HUDEP-2 (cell line): ENCODE measurements at regions not wholly inside any gene's neighbourhood (a gene's known extent, or its start where the extent isn't known, plus 50 kb on each side); places are given as distances from the start of the nearest gene placed in this dataset.

Source experiments
- DNase-seq, 76 experiments: peaks; one replicate each; lab custom pipeline; 2025; ENCODE audit not compliant: unreplicated experiment in 76 of 76; lab: John Stamatoyannopoulos, UW

DNA sequence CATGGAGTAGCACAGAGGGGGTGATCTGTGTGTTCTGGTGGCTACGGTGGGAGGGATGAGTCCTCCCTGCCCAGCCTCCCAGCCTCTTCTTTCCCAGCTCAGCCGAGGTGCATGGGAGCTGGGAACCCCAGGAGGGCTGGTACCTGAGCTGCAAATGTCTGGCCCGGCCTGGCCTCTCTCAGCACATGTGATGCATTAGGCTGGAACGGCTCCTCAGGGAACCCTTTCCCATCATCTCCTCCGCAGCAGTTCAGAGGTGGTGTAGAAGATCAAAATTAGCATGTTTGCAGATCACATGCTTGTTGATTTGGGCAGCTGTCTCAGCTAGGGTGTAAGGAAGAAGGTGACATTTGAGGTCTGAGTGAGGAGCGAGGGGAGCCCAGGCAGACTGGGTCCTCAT, 126.6 kb downstream of the EMX2 start:
- no peak for DNase-seq

- DNase-seq = no peak
These were observed 127.8 kb downstream of the EMX2 start for GRCh38 chr10:117670116-117670904.

GRCh38 chr10:117673230-117674010, 130.9 kb downstream of the EMX2 start:
- DNase-seq = no peak

GRCh38 chr10:117674201-117674600, 131.7 kb downstream of the EMX2 start:
- DNase-seq = no peak

- DNase-seq = no peak
These were observed 132.1 kb downstream of the EMX2 start for GRCh38 chr10:117674646-117675045.

GRCh38 chr10:117675514-117676055, 133.0 kb downstream of the EMX2 start:
- no peak for DNase-seq

DNA sequence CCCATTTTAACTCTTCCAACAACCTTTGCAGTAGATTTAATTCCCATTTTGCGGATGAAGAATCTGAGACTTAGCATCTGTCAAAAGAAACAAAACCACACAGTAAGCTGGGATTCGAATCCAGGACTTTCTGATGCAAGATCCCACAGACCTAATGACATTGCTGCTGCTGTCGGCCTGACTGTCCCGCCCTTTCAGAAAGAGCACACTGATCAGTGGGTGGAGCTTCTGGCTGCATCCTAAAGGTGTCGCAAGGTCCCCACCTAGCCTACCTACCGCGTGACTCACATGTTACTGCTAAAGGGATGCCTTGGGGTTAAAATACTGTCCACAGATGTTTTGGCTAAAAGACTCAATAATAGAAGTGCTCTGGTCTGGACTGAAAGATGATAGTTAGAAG, 134.7 kb downstream of the EMX2 start:
- DNase-seq = no peak

DNA sequence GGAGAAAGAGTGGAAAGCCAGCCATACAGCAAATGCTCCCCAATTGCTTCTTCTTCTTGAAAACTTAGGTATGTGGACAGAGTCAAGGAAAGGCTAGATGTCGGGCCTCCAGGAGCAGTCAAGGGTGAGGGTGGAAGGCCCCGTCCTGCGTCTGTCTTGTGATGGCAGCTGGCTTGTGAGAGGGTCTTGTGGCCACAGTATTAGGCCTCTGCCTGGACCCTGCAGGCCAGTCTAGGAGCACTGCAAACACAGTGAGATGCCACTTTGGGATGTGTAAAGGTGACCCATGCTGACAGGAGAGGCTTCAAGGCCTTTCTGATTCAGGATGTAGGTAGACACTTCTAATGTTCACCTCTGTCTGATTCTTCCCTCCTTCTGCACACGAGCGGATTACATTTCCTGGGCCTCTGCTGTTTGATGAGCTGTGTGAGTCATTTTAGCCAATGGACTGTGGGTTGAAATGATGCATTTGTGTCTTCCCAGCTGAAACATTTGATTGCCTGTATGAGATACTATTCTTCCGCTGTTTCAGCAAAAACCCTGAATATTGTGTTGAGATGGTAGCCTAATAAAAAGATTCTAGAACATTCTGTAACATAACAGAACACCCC, 135.4 kb downstream of the EMX2 start:
- no peak for DNase-seq

DNA sequence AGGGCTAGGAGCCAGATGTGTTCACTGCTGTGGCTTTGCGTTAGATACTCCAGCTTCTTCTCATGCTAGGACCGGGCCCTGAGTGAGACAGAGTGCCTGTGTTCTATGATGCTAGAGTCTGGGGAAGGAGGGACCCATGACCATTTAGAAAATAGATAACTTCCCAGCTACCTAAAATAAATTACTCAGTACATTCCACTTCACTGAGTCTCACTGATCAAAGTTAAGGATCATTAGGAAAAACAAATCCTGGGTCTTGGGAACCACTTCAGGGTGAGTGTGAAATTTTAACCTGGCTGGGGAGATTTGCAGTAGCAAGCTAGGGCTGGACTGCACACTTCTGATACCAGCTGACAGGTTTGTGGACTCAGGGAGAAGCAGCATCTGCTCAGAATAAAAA, 138.1 kb downstream of the EMX2 start:
- no peak for DNase-seq

DNA sequence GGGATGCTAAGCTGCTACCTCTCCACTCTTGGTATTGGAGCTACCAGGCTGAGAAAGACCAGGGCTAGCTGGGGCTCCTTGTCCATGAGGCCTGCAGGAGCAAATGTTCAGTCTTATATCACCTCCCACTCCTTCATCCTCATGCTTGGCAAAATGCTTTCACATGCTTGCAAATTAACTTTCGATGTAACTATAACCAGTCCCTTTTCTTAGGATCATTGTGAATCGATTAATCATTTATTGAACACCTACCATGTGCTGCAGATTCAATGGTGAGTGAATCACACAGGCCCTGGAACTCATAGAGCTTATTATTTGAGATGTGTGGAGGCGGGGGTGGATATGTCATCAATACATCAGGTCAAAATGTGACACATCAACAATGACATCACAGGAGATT, 138.6 kb downstream of the EMX2 start:
- DNase-seq = no peak

- no peak for DNase-seq
These were observed 141.6 kb downstream of the EMX2 start for GRCh38 chr10:117684046-117684610.

DNA sequence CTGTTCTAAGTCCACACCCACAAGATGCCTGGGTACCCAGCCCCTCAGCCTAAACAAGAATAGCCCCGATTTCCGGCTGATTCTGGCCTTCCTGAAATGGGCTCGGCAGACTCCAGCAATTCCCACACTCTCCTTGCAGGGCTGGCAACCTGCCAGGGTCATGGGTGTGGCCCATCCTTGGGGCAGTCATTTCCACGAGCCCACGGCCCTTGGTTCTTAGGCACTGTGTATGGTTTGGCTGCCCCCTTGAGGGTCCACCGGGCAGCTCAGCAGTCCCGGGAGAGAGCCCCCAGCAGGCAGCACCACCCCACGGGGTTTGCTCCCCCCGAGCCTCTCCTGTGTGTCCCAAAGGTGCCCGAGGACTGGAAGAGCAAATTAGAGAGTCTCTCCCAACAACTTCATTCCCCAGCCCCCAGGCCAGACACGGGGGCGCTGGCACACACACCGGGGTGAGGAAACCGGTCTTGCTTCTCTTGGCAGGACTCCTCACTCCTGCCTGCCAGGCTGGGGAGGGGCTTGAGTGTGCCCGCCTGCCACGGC, 142.2 kb downstream of the EMX2 start:
- peak in 2 of 76 experiments; percentile 1 to 6 for DNase-seq

- DNase-seq = no peak
These were observed 142.9 kb downstream of the EMX2 start for GRCh38 chr10:117685431-117685830.

- no peak for DNase-seq
These were observed 144.1 kb downstream of the EMX2 start for GRCh38 chr10:117686606-117687005.

- DNase-seq = no peak
These were observed 145.8 kb downstream of the EMX2 start for GRCh38 chr10:117688358-117688757.

- DNase-seq = no peak
These were observed 147.0 kb downstream of the EMX2 start for GRCh38 chr10:117689566-117689965.

- DNase-seq = no peak
These were observed 147.8 kb downstream of the EMX2 start for GRCh38 chr10:117690359-117690758.

DNA sequence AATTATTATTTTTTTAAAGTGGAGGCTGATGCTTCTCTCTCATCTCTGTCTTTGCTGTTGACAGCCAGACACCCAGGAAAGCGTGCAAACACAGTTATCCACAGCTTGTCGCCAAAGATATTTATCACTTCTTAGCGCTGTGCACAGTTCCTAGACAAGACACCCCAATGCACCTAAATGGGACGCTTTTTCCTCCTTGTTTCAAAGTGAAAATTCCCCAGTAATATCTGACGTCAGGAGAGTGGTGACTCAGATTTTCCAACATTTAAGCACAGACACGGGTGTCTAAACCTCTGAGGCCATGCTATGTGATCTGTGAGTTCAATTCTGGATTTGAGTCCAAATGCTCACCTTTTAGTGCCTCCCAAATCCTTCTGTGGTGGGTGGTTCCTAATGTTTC, 151.6 kb downstream of the EMX2 start:
- DNase-seq = no peak

DNA sequence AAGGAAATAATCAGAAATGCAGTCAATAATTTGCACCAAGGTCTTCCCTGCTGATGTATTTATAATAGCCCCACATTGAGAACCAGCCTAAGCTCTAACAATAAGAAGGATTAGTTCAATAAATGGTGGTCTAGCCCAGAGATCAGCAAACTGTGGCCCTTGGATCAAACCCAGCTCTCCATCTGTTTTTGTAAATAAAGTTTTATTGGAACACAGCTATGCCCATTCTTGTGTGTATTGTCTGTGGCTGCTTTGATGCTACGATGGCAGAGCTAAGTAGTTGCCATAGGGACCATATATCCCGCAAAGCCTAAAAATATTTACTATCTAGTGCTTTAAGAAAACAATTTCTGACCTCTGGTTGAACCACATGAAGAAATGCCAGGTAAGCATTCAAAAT, 154.9 kb downstream of the EMX2 start:
- no peak for DNase-seq

GRCh38 chr10:117698809-117699208, 156.3 kb downstream of the EMX2 start:
- no peak for DNase-seq
